ENCODE measurements at regions not wholly inside any gene's neighbourhood (a gene's known extent, or its start where the extent isn't known, plus 50 kb on each side); places are given as distances from the start of the nearest gene placed in this dataset.

GRCh38 chr1:82587371-82587770 is 786.6 kb downstream of the ADGRL2 start:
- no peaks in the 10 kb centered on the region for H3K4me1 ChIP-seq
- H3K9me3 ChIP-seq: no peaks in the 10 kb centered on the region
- intact Hi-C loops (cut with DNase I; ENCODE audit: low total_unique reads): no loop called here
- H3K4me3 ChIP-seq: no peak overlapping the region
- whole genome bisulfite sequencing, 5 donors: 52 to 73% (median 69%) methylated on average over 1 of the region's 1 CpG
- DNase-seq: no peak
- no peak for TF ChIP-seq CTCF (IDR thresholded peaks at IDR 0.05)
- no peak for TF ChIP-seq EP300 (IDR thresholded peaks at IDR 0.05)
- no peak for TF ChIP-seq POLR2A (IDR thresholded peaks at IDR 0.05)
- TF ChIP-seq POLR2AphosphoS5 (IDR thresholded peaks at IDR 0.05): no peak
- H3K27ac ChIP-seq: no peak overlapping the region
- no peaks in the 10 kb centered on the region for H3K36me3 ChIP-seq
- no peaks in the 10 kb centered on the region for H3K27me3 ChIP-seq

GRCh38 chr1:82586473-82586872 is 785.7 kb downstream of the ADGRL2 start:
- Histone ChIP-seq H3K9me3 (no peaks in the 10 kb centered on the region), H3K27me3 (no peaks in the 10 kb centered on the region), H3K27ac (no peak overlapping the region), H3K4me1 (no peaks in the 10 kb centered on the region), H3K36me3 (no peaks in the 10 kb centered on the region), H3K4me3 (no peak overlapping the region)
- intact Hi-C loops (cut with DNase I; ENCODE audit: low total_unique reads): no loop called here
- no peak for TF ChIP-seq EP300 (IDR thresholded peaks at IDR 0.05)
- no peak for TF ChIP-seq POLR2AphosphoS5 (IDR thresholded peaks at IDR 0.05)
- no peak for TF ChIP-seq CTCF (IDR thresholded peaks at IDR 0.05)
- TF ChIP-seq POLR2A (IDR thresholded peaks at IDR 0.05): no peak
- peak in 1 of 2 donors; percentile 31 for DNase-seq

- intact Hi-C loops (cut with DNase I; ENCODE audit: low total_unique reads): no loop called here
- no peak overlapping the region for H3K27ac ChIP-seq
- no peaks in the 10 kb centered on the region for H3K27me3 ChIP-seq
- no peak overlapping the region for H3K4me3 ChIP-seq
- H3K4me1 ChIP-seq: no peaks in the 10 kb centered on the region
- H3K36me3 ChIP-seq: no peaks in the 10 kb centered on the region
- H3K9me3 ChIP-seq: no peaks in the 10 kb centered on the region
- WGBS, 5 donors: 33 to 60% (median 53%) methylated on average over 3 of the region's 3 CpGs
- TF ChIP-seq POLR2AphosphoS5 (IDR thresholded peaks at IDR 0.05) (no peak), CTCF (IDR thresholded peaks at IDR 0.05) (no peak), EP300 (IDR thresholded peaks at IDR 0.05) (no peak), POLR2A (IDR thresholded peaks at IDR 0.05) (no peak)
- no peak for DNase-seq
Measured at GRCh38 chr1:82582347-82582746, 781.6 kb downstream of the ADGRL2 start.

DNA sequence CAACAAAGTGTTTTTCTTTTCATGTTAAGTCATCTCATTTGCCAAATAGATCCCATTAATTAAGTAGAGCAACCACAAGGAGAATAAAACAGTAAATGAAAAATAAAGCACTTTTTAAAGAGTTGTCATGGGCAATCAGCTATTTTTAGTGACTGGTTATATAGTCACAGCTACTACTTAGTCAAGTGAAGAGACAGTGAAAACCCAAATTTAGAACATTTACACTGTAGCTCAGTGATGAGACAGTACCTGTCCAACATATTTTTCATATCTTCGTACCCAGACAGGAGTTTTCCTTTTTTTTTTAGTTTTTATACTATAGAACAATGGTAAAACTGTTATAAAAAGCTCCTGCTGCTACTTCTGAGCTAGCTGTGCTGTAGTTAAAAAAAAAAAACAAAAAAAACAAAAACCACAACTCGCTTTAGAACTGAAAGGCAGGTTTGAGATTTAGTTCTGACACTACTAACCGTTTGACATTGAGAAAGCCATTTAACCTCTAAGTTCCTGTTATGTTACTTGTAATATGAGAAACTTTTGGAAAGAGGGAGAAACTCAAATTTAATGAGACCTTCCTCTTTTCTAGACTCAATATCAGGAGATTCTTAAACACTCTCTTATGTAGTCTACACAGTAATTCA is 777.5 kb downstream of the ADGRL2 start:
- H3K27ac ChIP-seq: no peak overlapping the region
- 45 to 55% (median 47%) methylated on average over 3 of the region's 3 CpGs for WGBS, 5 donors
- no peak for TF ChIP-seq POLR2AphosphoS5 (IDR thresholded peaks at IDR 0.05)
- no peak for TF ChIP-seq EP300 (IDR thresholded peaks at IDR 0.05)
- no peak for TF ChIP-seq POLR2A (IDR thresholded peaks at IDR 0.05)
- TF ChIP-seq CTCF (IDR thresholded peaks at IDR 0.05): no peak

More for the DNA sequence above, 777.5 kb downstream of the ADGRL2 start:
- no peaks in the 10 kb centered on the region for H3K9me3 ChIP-seq
- no peaks in the 10 kb centered on the region for H3K36me3 ChIP-seq
- no peaks in the 10 kb centered on the region for H3K4me1 ChIP-seq
- intact Hi-C loops (cut with DNase I; ENCODE audit: low total_unique reads): no loop called here
- no peak overlapping the region for H3K4me3 ChIP-seq
- no peaks in the 10 kb centered on the region for H3K27me3 ChIP-seq
- no peak for DNase-seq

All from stomach (tissue), 8 donors.